GM21786 (cell line): ENCODE measurements at regions not wholly inside any gene's neighbourhood (a gene's known extent, or its start where the extent isn't known, plus 50 kb on each side); places are given as distances from the start of the nearest gene placed in this dataset.
"Not testable (repeated sequence)": the region's sequence is repeated elsewhere in the genome, so short reads cannot be mapped to it uniquely, and the experiment has no call there.

Experiments used
- ATAC-seq: cut with Tn5 transposase; IDR thresholded peaks from one replicate; pipeline ENCODE4 v1.9.1; 2021; ENCODE audit not compliant: unreplicated experiment

GRCh38 chr5:81830596-81830995 is 79.7 kb upstream of the SSBP2 start:
- no peak for ATAC-seq

GRCh38 chr5:81829242-81829641 is 78.3 kb upstream of the SSBP2 start:
- no peak for ATAC-seq

- ATAC-seq, result no peak
Measured at GRCh38 chr5:81827500-81827899, 76.6 kb upstream of the SSBP2 start.

GRCh38 chr5:81826128-81826527 is 75.2 kb upstream of the SSBP2 start:
- no peak for ATAC-seq

- ATAC-seq, result no peak
Measured at GRCh38 chr5:81825237-81825636, 74.3 kb upstream of the SSBP2 start.

GRCh38 chr5:81823736-81824135 is 72.8 kb upstream of the SSBP2 start:
- ATAC-seq, result not testable (repeated sequence)

- ATAC-seq, result no peak
Measured at GRCh38 chr5:81820863-81821262, 70.0 kb upstream of the SSBP2 start.

GRCh38 chr5:81820318-81820636 is 69.4 kb upstream of the SSBP2 start:
- no peak for ATAC-seq

GRCh38 chr5:81819556-81820317 is 68.8 kb upstream of the SSBP2 start:
- ATAC-seq, result no peak

GRCh38 chr5:81817980-81818379 is 67.1 kb upstream of the SSBP2 start:
- no peak for ATAC-seq

GRCh38 chr5:81817086-81817485 is 66.2 kb upstream of the SSBP2 start:
- ATAC-seq, result no peak

- no peak for ATAC-seq
Measured at GRCh38 chr5:81815321-81815720, 64.4 kb upstream of the SSBP2 start.

GRCh38 chr5:81808106-81808505 is 57.2 kb upstream of the SSBP2 start:
- ATAC-seq, result no peak

- no peak for ATAC-seq
Measured at GRCh38 chr5:81805086-81805485, 54.2 kb upstream of the SSBP2 start.

- ATAC-seq, result no peak
Measured at GRCh38 chr5:81803812-81804211, 52.9 kb upstream of the SSBP2 start.

GRCh38 chr5:81802625-81803024 is 51.7 kb upstream of the SSBP2 start:
- no peak for ATAC-seq

- no peak for ATAC-seq
Measured at GRCh38 chr5:81802020-81802419, 51.1 kb upstream of the SSBP2 start.

- no peak for ATAC-seq
Measured at GRCh38 chr5:81800797-81801196, 49.9 kb upstream of the SSBP2 start.
